Chondrocyte (in vitro differentiated cells): ENCODE measurements at regions not wholly inside any gene's neighbourhood (a gene's known extent, or its start where the extent isn't known, plus 50 kb on each side); places are given as distances from the start of the nearest gene placed in this dataset.

Experiments
- DNase-seq: peaks from one replicate; pipeline ENCODE4 v3.0.0; 2021; ENCODE audit warnings: mixed read lengths, low spot score
- H3K27ac Mint-ChIP-seq: one replicate; pipeline ENCODE4 v1.8.0; 2021; ENCODE audit warnings: mild to moderate bottlenecking, moderate library complexity, mixed read lengths; ENCODE audit not compliant: unreplicated experiment
- H3K27me3 Mint-ChIP-seq: 2 replicates; pipeline ENCODE4 v1.8.0; 2021; ENCODE audit warnings: low read depth, mixed read lengths
- H3K36me3 Mint-ChIP-seq: 2 replicates; pipeline ENCODE4 v1.8.0; 2021; ENCODE audit warnings: low read depth, mixed read lengths
- H3K4me1 Mint-ChIP-seq: 2 replicates; pipeline ENCODE4 v1.8.0; 2021; ENCODE audit warnings: low read depth, mild to moderate bottlenecking, mixed read lengths
- H3K4me3 Mint-ChIP-seq: one replicate; pipeline ENCODE4 v1.8.0; 2021; ENCODE audit warnings: mild to moderate bottlenecking, moderate library complexity, mixed read lengths; ENCODE audit not compliant: unreplicated experiment
- H3K9me3 Mint-ChIP-seq: 2 replicates; pipeline ENCODE4 v1.8.0; 2021; ENCODE audit warnings: low read depth, mixed read lengths
- TF ChIP-seq, protein P1 (sequence below): fragments of 200-600 bp; sonication (generic); IDR thresholded peaks from 2 replicates; pipeline ENCODE4 v1.5.0; 2021; ENCODE audit warnings: antibody characterized with exemption, mild to moderate bottlenecking, moderate library complexity

DNA sequence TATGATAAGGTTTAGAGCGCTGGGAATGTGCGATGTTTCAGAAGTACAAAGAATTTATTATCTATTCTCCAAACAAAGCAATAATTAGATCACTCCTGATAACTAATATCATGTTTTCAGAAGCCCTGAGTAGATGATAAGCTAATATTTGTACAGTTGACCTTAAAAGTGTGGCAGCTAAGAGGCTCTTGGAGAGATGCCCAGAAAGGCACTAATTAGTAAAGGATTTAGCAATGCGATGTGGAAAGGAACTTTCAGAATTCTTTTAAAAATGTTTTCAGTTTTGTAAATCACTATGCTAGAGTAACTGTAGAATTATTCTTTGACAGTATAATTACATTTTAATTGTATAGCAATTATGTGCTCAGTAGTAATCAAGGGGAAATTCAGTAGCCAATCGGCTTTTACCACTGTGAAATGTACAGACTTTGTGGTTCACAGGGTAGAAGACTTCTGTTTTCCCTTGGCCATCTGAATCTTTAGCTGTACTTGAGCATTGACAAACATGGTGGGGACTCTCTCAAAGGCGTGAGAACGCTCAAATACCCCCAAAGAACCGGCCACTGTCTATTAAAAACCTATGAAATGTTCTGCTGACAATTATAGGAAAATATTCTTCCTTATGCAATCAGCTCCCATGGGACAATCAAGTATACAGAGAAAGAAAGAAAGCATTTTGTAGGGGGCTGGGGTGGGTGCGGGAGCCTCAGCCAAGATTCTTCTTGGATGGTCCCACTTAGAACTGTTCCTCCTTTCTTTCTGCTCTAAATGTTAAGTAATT, 262.8 kb upstream of the AGAP1 start:
- no peak for DNase-seq
- no peak overlapping the region for H3K4me3 Mint-ChIP-seq
- TF ChIP-seq, protein P1, sequence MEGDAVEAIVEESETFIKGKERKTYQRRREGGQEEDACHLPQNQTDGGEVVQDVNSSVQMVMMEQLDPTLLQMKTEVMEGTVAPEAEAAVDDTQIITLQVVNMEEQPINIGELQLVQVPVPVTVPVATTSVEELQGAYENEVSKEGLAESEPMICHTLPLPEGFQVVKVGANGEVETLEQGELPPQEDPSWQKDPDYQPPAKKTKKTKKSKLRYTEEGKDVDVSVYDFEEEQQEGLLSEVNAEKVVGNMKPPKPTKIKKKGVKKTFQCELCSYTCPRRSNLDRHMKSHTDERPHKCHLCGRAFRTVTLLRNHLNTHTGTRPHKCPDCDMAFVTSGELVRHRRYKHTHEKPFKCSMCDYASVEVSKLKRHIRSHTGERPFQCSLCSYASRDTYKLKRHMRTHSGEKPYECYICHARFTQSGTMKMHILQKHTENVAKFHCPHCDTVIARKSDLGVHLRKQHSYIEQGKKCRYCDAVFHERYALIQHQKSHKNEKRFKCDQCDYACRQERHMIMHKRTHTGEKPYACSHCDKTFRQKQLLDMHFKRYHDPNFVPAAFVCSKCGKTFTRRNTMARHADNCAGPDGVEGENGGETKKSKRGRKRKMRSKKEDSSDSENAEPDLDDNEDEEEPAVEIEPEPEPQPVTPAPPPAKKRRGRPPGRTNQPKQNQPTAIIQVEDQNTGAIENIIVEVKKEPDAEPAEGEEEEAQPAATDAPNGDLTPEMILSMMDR = no peak
- H3K4me1 Mint-ChIP-seq = peaks cover 23% of the 10 kb centered on the region
- no peaks in the 10 kb centered on the region for H3K9me3 Mint-ChIP-seq
- H3K27me3 Mint-ChIP-seq = peaks cover 14% of the 10 kb centered on the region
- H3K27ac Mint-ChIP-seq = no peak overlapping the region
- no peaks in the 10 kb centered on the region for H3K36me3 Mint-ChIP-seq

DNA sequence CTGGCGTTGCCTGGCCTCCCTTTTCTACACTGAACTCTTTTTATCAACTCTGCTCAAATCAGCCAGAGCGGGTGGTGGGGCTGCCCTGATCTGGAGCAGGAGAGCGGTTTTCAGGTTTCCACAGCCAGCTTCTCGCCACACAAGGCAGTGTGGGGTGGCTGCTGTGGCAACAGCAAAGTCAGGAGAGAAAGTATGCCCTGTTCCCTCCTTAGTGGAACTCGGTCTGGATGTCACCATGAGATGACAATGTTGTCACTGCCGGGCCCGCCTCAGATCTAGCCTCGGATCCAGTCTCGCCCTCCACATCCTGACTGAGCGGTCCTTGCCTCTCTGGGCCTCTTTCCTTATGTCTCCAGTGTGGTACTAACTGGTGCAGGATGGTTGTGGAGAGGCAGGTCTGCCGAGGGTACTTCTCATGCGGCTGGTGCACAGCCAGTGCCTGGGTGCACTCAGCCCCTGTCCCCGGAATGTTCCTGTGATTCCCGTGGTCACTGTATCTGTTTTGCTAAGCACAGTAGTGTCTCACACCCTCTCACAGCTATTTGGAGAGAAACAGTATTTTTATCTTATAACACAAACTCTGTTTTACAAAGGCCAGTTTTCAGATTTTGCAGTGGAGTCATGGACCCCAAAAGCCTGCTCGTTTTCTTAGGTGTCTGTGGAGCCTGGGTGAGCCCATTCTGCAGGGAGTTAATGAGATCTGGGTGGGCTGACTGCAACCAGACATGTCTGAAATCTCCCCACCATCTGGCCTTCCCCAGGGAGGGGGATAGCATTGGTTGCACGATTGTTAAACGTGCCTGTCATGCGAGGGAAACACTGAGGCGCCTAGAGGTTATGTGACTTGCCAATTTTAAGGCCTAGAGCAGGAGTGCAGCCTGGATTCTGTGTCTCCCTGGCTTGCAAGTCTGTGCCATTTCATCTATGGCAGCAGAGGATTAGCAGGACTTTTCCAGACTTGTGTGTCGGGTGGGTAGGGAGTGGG, 261.1 kb upstream of the AGAP1 start:
- Mint-ChIP-seq H3K9me3 (no peaks in the 10 kb centered on the region), H3K27me3 (peaks cover 7% of the 10 kb centered on the region), H3K36me3 (no peaks in the 10 kb centered on the region), H3K4me3 (no peak overlapping the region), H3K4me1 (peaks cover 23% of the 10 kb centered on the region), H3K27ac (no peak overlapping the region)
- TF ChIP-seq, protein P1 = no peak
- no peak for DNase-seq

DNA sequence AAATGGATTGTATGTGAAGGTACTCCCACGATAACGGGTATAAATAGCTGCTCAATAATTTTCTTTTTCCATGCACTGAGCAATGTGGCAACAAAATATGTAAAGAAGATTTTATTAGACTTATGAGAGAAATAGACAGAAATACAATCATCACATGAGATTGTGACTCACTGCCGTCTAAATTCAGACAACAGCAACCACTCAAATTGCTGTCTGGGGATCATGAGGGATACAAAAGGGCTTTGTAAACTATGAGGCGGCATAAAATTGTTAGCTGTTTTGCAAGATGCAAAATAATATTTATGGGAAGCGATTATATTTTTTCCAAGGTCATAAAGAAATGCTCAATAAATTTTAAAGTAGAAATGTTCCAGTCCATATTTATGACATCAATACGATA, 259.1 kb upstream of the AGAP1 start:
- peaks cover 5% of the 10 kb centered on the region for H3K27me3 Mint-ChIP-seq
- H3K4me1 Mint-ChIP-seq = peaks cover 31% of the 10 kb centered on the region
- no peaks in the 10 kb centered on the region for H3K9me3 Mint-ChIP-seq
- TF ChIP-seq, protein P1 = no peak
- H3K36me3 Mint-ChIP-seq = no peaks in the 10 kb centered on the region
- H3K27ac Mint-ChIP-seq = no peak overlapping the region
- no peak for DNase-seq
- H3K4me3 Mint-ChIP-seq = no peak overlapping the region

DNA sequence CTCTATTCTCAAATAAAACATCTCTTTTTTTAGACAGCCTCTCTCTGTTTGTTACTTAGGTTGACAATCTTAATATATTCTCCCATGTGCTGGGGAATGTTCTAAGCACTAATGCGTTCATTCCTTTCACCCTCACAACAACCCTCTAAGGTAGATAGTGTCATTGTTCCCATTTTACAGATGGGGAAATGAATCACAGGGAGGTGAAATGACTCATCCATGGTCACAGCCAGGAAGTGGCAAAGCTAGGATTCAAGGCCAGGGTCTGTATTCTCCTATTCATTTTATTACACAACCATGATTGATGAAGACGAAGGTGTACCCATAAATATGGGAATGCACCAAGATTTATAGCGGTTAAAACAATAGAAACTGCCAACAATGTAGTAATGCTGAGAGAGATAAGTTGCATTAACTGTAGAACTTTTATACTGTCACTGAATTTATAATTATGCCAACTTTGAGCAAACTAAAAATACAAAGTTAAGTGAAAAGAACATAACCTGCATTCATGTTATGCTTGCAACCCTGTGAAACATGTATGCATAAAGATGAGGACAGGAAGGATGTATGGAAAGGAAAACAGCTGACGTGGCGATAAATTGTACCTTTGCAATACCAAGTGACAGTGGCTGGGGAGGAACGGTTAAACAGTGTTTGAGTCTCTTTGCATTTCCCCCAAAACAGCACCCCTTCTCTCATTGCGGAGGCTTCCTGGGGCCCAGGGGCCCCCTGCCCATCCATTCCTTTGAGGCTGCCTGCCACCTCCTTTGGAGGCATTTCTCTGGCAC, 257.7 kb upstream of the AGAP1 start:
- DNase-seq = no peak
- Mint-ChIP-seq H3K27me3 (no peaks in the 10 kb centered on the region), H3K4me1 (peaks cover 27% of the 10 kb centered on the region), H3K4me3 (no peak overlapping the region), H3K36me3 (no peaks in the 10 kb centered on the region), H3K9me3 (no peaks in the 10 kb centered on the region), H3K27ac (no peak overlapping the region)
- TF ChIP-seq, protein P1 = no peak

DNA sequence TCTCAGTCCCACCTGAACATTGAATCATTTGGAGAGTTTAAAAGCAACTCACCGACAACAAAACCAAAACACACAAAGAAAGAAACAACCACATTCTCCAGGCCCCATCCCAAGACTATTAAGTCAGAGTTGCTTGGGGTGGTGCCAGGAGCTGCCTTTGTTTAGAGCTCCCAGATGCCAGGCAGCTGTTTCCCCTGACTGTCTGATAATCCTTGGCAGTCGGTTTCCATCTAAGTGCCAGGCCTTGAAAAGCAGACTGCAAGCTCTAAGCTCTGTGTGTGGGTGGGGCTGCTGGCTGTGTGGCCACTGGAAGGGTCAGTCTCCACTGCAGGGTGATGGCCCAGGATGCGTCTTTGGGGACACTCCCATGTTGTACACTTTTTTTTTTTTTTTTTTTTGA, 255.3 kb upstream of the AGAP1 start:
- TF ChIP-seq, protein P1 = no peak
- DNase-seq = no peak
- no peaks in the 10 kb centered on the region for H3K36me3 Mint-ChIP-seq
- peaks cover 2% of the 10 kb centered on the region for H3K27me3 Mint-ChIP-seq
- no peak overlapping the region for H3K27ac Mint-ChIP-seq
- H3K9me3 Mint-ChIP-seq = no peaks in the 10 kb centered on the region
- peaks cover 18% of the 10 kb centered on the region for H3K4me1 Mint-ChIP-seq
- H3K4me3 Mint-ChIP-seq = no peak overlapping the region
